ENCODE measurements at regions not wholly inside any gene's neighbourhood (a gene's known extent, or its start where the extent isn't known, plus 50 kb on each side); places are given as distances from the start of the nearest gene placed in this dataset.

DNA sequence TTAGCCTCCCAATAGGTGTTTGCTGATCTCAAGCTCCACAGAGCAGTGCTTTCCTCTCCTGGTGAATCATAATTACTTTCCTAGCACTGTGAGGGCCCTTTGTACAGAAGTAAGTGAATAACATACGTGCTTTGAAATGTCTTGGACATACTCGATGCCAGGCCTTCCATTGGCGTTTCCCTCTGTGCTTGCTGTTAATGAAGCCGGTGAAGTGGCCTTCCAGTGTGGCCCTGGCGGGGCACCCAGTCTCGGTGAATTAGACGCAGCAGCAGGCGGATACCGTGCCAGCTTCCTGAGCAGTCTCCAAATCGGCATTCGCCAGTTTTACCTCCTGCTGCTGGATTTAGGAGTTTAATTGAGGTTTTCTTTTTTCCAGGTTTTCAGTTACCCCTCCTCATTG is 132.3 kb downstream of the HMX1 start:
- H3K23me2 ChIP-seq (ENCODE audit: low read depth, low read length): no peaks in the 10 kb centered on the region; the same call in 1 of the 2 replicates
- H3K27me3 ChIP-seq (replicated peaks in 1 of 4; ENCODE audit: control insufficient read depth in 3 of 4, extremely low read depth in 1 of 4, insufficient read depth in 3 of 4, low read length in 3 of 4): no peaks in the 10 kb centered on the region; a peak in 1 of 7 replicates
- H4K20me1 ChIP-seq (replicated peaks in 1 of 2; ENCODE audit: control insufficient read depth in 1 of 2, insufficient read depth in 2 of 2, low read length in 2 of 2): no peaks in the 10 kb centered on the region
- no peak overlapping the region for H2BK120ac ChIP-seq (replicated peaks; ENCODE audit: low read depth, low read length)
- no peak overlapping the region for H3K18ac ChIP-seq (ENCODE audit: extremely low read depth, low read length)
- CTCF ChIA-PET (ENCODE audit: partially characterized antibody): no interaction called here
- TF ChIP-seq KDM1A (IDR thresholded peaks at IDR 0.05; ENCODE audit: borderline replicate concordance, low read length) (no peak), RAD21 (IDR thresholded peaks at IDR 0.05 in 1 of 2, conservative IDR thresholded peaks at IDR 0.05 in 1 of 2; ENCODE audit: low read depth in 2 of 2, low read length in 2 of 2) (no peak), ZNF274 (IDR thresholded peaks at IDR 0.05; ENCODE audit: borderline replicate concordance, extremely low read depth, low read length) (no peak)
- no peak overlapping the region for H3K9ac ChIP-seq (replicated peaks in 1 of 4; ENCODE audit: extremely low read depth in 1 of 4, low read depth in 3 of 4, low read length in 3 of 4)
- H3K36me3 ChIP-seq (ENCODE audit: control insufficient read depth in 2 of 4, insufficient read depth in 4 of 4, low read length in 3 of 4): no peaks in the 10 kb centered on the region
- no peak overlapping the region for H4K5ac ChIP-seq (ENCODE audit: insufficient read length, low read depth, low read length)
- H3K56ac ChIP-seq (replicated peaks; ENCODE audit: insufficient read length, low read depth, low read length): no peak overlapping the region
- H2BK20ac ChIP-seq (ENCODE audit: low read length): no peak overlapping the region
- H2AK5ac ChIP-seq (ENCODE audit: low read depth, low read length): no peak overlapping the region
- H2BK5ac ChIP-seq (ENCODE audit: low read depth, low read length): no peak overlapping the region; the same call in 1 of the 2 replicates
- H3K4ac ChIP-seq (replicated peaks; ENCODE audit: insufficient read length, low read depth, low read length): no peak overlapping the region
- WGBS, 2 experiments (ENCODE audit: extremely low coverage in 1 of 2, insufficient coverage in 1 of 2, insufficient read length in 1 of 2, insufficient replicate concordance in 2 of 2, low coverage in 1 of 2, low lambda C conversion rate in 2 of 2, missing lambda C conversion rate in 1 of 2): 90% methylated on average over 11 of the region's 11 CpGs; no CpG with 5 or more reads in 1 of the 2 experiments
- no peaks in the 10 kb centered on the region; a peak in 1 of 7 replicates for H3K4me1 ChIP-seq (replicated peaks in 1 of 4; ENCODE audit: control insufficient read depth in 3 of 4, insufficient read depth in 4 of 4, low read length in 3 of 4)
- H3K79me2 ChIP-seq (ENCODE audit: control insufficient read depth in 1 of 2, insufficient read depth in 2 of 2, low read length in 2 of 2): no peaks in the 10 kb centered on the region
- no peak overlapping the region for H3K27ac ChIP-seq (ENCODE audit: low read depth, low read length)
- H3K9me3 ChIP-seq (ENCODE audit: insufficient read depth in 2 of 2, low read depth in 1 of 2, low read length in 1 of 2): peaks cover 1 to 2% of the 10 kb centered on the region in 2 experiments; a peak in 2 of 4 replicates
- no peak overlapping the region for H3K4me3 ChIP-seq (ENCODE audit: extremely low read depth in 1 of 4, insufficient read depth in 2 of 4, low read depth in 3 of 4, low read length in 4 of 4)
- no peak overlapping the region for H3K23ac ChIP-seq (ENCODE audit: insufficient read length)
- no peaks in the 10 kb centered on the region for H3K79me1 ChIP-seq (ENCODE audit: low read depth, low read length)
- H2AFZ ChIP-seq (ENCODE audit: low read length): no peak overlapping the region
- DNase-seq (ENCODE audit: low read depth in 1 of 2, low spot score in 2 of 2) (no peak), FAIRE-seq (no peak)
- no peak overlapping the region for H2BK15ac ChIP-seq (ENCODE audit: low read length)
- H3K4me2 ChIP-seq (ENCODE audit: insufficient read depth in 1 of 2, low read depth in 2 of 2, low read length in 2 of 2): no peak overlapping the region
- POLR2A ChIA-PET (ENCODE audit: partially characterized antibody): no interaction called here
- no peak overlapping the region for H4K91ac ChIP-seq (replicated peaks; ENCODE audit: insufficient read length, low read length)
- no peak overlapping the region for H3K14ac ChIP-seq (ENCODE audit: insufficient read length)
- no peak overlapping the region for H4K8ac ChIP-seq (ENCODE audit: extremely low read depth, insufficient read depth, low read length)
- no peak overlapping the region for H2BK12ac ChIP-seq (ENCODE audit: low read depth, low read length)

Measured in H1 (cell line).